ENCODE measurements at regions not wholly inside any gene's neighbourhood (a gene's known extent, or its start where the extent isn't known, plus 50 kb on each side); places are given as distances from the start of the nearest gene placed in this dataset.

DNA sequence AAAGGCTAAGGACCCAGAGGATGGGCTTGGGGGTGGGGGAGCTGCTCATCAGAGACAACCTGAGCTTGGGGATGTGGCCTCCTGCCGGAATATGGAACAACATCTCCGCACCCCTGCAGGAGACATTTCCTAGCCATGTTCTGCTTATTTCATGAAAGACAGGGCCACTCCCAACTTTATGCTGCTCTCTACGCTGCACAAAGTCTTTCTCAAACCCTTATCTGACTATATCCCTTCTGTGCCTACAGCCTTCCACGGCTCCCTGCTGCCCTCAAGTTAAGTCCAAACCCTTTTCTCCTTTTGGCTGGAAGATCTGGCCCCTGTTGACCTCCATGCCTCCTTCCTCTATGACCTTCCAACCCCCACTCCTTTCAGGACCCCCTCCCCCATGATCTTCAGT is 562.0 kb downstream of the MN1 start:
- no peak for TF ChIP-seq POLR2A (IDR thresholded peaks at IDR 0.05)
- TF ChIP-seq CTCF (IDR thresholded peaks at IDR 0.05) = no peak
